Epithelial cell of proximal tubule (primary cell): ENCODE measurements at regions not wholly inside any gene's neighbourhood (a gene's known extent, or its start where the extent isn't known, plus 50 kb on each side); places are given as distances from the start of the nearest gene placed in this dataset.
A peak's percentile ranks its signal among the peaks of the same experiment; 100 is the strongest.

Experiments used
- DNase-seq: peaks from one replicate; pipeline ENCODE4 v3.0.0-alpha.2; 2011; ENCODE audit warnings: low read depth
- H3K4me3 ChIP-seq: 2 replicates; pipeline ENCODE4 v1.5.1; 2011; ENCODE audit warnings: low read depth, mild to moderate bottlenecking, low read length
- TF ChIP-seq, protein P1 (sequence below): conservative IDR thresholded peaks from 2 replicates; pipeline ENCODE4 v1.5.1; 2012; ENCODE audit warnings: low read depth, mild to moderate bottlenecking, low read length

DNA sequence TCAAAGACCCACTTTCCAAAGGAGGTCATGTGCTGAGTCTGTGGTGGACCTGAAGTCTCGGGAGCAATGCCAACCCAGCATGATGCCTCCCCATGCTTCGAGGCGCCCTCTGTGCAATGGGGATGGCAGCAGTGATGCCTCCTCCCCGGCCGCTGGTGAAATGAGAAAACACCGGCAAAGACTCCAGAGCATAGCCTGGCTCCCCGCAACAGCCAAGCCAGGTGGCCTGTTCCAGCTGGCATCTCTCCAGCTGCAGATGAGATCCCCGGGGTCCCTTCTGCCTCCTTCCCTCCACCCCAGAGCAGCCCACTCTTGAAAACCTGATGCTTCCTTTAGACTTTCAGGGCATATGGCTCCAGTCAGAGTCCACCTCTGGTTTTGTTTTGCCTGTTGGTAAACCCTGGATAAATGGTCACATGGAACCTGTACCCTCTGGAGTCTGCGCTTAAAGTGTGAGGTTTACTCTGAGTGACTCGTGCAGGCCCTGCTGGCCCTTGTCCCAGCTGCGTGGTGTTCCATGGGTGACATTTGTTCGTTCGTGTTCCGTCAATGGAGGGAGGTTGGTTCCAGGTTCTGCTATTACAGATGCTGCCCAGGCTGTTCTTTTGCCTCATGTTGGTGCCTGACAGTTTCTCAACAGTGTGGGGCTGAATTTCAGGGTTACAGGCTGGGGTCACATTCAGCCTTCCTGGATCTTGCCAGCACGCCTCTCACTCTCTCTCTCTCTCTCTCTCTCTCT lies 181.8 kb upstream of the CIBAR2 start:
- TF ChIP-seq, protein P1, sequence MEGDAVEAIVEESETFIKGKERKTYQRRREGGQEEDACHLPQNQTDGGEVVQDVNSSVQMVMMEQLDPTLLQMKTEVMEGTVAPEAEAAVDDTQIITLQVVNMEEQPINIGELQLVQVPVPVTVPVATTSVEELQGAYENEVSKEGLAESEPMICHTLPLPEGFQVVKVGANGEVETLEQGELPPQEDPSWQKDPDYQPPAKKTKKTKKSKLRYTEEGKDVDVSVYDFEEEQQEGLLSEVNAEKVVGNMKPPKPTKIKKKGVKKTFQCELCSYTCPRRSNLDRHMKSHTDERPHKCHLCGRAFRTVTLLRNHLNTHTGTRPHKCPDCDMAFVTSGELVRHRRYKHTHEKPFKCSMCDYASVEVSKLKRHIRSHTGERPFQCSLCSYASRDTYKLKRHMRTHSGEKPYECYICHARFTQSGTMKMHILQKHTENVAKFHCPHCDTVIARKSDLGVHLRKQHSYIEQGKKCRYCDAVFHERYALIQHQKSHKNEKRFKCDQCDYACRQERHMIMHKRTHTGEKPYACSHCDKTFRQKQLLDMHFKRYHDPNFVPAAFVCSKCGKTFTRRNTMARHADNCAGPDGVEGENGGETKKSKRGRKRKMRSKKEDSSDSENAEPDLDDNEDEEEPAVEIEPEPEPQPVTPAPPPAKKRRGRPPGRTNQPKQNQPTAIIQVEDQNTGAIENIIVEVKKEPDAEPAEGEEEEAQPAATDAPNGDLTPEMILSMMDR = no peak
- no peak for DNase-seq
- no peak overlapping the region for H3K4me3 ChIP-seq

DNA sequence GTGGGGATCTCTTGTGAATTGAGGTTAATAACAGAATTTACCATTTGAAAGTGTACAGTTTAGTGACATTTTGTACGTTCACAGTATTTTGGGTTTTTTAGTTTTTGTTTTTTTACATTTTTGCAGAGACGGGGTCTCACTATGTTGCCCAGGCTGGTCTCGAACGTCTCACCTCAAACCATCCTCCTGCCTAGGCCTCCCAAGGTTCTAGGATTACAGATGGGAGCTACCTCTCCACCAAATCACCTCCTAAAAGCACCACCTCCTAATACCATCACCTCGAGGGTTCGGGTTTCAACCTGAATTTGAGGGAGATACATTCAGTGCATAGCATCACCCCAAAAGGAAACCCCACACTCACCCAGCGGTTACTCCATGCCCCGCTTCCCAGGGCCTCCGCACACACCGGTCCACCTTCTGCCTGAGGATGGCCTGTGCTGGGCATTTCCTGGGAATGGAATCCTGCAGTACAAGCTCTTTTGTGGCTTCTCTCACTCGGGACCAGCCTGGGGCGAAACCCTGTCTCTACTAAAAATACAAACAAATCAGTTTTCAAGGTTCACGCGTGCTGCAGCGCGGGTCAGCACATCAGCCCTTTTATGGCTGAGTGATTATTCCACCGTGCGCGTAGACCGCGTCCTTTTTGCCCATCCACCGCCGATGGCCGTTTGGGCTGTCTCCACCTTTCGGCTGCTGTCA lies 182.7 kb upstream of the CIBAR2 start:
- DNase-seq = no peak
- TF ChIP-seq, protein P1 = no peak

DNA sequence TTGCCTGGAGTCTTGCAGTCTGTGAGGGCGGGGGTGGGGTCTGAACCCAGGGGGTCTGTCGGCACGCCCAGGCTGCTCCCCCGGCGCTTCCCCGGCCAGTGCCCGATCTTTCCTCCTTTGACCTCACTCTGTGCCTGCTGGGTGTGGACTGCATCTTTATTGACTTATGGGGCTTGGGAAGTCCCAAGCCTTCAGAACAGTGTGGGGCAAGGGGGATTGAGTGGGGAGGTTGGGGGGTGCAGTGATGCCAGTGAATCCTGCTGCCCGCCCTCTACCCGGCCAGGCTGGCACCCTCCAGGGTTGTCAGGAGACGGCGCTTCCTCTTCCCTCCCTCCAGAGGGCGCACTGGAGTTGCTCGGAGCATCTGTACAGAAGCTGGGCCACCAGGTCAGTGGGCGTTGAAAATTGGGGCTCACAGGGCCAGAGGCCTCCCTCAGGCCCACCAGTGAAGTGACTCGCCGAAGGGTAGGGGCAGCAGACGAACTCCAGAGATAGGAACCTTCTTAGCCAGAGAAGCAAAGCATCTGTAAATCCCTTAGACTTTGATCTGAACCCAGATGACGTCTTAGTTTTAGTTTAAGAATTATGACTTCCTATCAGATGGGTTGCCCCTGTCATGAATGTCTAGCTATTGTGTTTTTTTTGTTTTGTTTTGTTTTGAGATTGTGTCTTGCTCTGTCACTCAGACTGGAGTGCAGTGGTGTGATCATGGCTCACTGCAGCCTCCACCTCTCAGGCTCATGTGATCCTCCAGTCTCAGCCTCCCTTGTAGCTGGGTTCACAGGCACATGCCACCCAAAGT lies 184.8 kb upstream of the CIBAR2 start:
- TF ChIP-seq, protein P1 = peak; percentile 81
- DNase-seq = no peak
- H3K4me3 ChIP-seq = no peak overlapping the region

More for the DNA sequence above, 182.7 kb upstream of the CIBAR2 start:
- H3K4me3 ChIP-seq = no peak overlapping the region

DNA sequence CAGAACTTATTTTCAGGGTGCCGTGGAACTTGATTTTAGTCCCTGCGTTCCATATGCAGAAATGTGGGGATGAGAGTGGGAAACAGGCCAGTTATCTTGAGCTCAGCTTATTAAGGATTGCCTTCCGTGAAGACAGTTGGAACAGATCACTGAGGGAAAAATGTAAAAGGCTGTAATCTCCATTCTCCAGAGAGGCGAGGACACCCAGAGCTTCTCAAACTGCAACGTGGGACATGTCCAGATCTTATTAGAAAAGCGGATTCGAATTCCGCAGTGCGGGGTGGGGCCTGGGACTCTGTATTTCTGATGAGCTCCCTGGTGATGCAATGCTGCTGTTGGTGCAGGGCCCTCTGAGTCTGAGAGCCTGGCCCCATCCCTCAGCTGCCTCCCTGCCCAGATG lies 185.6 kb upstream of the CIBAR2 start:
- no peak for DNase-seq
- TF ChIP-seq, protein P1 = no peak
- H3K4me3 ChIP-seq = no peak overlapping the region

DNA sequence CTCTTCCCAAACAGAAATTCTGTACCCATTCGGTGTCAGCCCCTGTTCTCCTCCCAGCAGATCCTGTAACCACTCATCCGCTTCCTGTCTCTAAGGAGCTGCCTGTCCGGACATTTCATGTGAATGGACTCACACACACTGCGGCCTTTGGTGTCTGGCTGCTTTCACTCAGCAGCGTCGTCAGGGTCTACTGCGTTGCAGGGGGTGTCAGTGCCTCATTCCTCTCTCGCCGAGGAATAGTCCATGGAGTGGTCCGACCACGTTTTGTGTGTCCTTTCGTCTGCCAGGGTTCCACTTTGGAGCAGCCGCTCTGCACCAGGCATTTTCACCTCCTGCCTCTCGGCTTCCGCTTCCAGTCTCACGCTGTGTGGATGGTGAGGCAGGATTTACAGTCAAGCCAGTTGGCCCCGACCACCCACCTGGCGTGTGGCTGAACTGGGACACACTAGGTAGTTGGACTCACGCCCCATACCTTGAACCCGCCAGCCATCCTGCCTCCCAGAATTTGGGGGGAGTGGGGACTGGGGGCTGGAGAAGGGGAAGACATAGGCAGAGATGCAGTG lies 188.2 kb upstream of the CIBAR2 start:
- H3K4me3 ChIP-seq = no peak overlapping the region
- TF ChIP-seq, protein P1 = no peak
- no peak for DNase-seq

DNA sequence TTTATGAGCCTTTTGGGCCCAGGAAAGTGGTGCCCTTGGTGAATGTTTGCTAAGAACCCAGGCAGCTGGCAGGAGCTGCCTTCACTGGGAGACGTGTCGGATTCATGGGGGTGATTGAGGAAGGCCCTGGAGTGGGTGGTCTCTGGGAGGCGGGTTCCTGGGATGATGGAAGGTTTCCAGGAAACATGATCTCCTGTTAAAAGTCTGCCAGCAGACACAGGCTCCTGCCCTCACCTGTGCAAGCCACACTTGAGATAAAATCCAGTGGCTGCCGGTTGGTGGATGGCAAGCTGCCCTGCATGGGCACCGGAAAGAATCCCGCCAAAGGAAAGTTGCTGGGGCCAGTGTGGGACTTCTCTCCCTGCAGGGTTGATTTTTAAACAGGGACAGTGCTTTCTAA lies 189.0 kb upstream of the CIBAR2 start:
- no peak for DNase-seq
- TF ChIP-seq, protein P1 = no peak
- H3K4me3 ChIP-seq = no peak overlapping the region
